ENCODE measurements at regions not wholly inside any gene's neighbourhood (a gene's known extent, or its start where the extent isn't known, plus 50 kb on each side); places are given as distances from the start of the nearest gene placed in this dataset.

DNA sequence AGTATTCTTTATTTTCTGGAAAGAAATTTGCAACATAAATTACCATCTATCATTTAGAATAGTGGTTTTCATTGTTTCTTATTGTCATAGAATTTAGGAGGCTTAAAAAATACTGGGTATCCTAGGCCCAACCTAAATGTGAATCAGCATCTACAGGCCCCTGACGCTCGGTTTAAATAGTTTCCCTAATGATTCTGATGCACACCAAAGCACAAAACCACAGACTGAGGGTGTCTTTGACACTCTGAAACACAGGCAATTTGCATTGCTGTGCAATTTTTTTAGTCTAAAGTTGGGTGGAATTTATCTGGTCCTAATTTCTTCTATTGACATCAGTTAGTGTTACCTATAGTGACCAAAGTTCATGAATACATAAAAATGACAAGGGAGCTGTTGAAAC, 87.6 kb upstream of the SSTR1 start:
- TF ChIP-seq, protein P1, sequence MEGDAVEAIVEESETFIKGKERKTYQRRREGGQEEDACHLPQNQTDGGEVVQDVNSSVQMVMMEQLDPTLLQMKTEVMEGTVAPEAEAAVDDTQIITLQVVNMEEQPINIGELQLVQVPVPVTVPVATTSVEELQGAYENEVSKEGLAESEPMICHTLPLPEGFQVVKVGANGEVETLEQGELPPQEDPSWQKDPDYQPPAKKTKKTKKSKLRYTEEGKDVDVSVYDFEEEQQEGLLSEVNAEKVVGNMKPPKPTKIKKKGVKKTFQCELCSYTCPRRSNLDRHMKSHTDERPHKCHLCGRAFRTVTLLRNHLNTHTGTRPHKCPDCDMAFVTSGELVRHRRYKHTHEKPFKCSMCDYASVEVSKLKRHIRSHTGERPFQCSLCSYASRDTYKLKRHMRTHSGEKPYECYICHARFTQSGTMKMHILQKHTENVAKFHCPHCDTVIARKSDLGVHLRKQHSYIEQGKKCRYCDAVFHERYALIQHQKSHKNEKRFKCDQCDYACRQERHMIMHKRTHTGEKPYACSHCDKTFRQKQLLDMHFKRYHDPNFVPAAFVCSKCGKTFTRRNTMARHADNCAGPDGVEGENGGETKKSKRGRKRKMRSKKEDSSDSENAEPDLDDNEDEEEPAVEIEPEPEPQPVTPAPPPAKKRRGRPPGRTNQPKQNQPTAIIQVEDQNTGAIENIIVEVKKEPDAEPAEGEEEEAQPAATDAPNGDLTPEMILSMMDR (IDR thresholded peaks at IDR 0.05), result no peak
- TF ChIP-seq EZH2 (IDR thresholded peaks at IDR 0.05) (no peak), EZH2phosphoT487 (IDR thresholded peaks at IDR 0.05) (no peak)
